NCI-H2196 treated with DMSO at 0.1 percent for 48 hours (cell line): ENCODE measurements at regions not wholly inside any gene's neighbourhood (a gene's known extent, or its start where the extent isn't known, plus 50 kb on each side); places are given as distances from the start of the nearest gene placed in this dataset.
"Not testable (repeated sequence)": the region's sequence is repeated elsewhere in the genome, so short reads cannot be mapped to it uniquely, and the experiment has no call there.

Source experiments
- DNase-seq: peaks from one replicate; lab custom pipeline; 2025; ENCODE audit not compliant: unreplicated experiment; lab: John Stamatoyannopoulos, UW

GRCh38 chr7:138214926-138215325 is 138.7 kb downstream of the AKR1D1 start:
- DNase-seq, result no peak

- not testable (repeated sequence) for DNase-seq
These were observed 144.1 kb downstream of the AKR1D1 start for GRCh38 chr7:138220321-138220720.

- DNase-seq, result not testable (repeated sequence)
These were observed 145.1 kb downstream of the AKR1D1 start for GRCh38 chr7:138221388-138221787.

GRCh38 chr7:138223402-138223879 is 147.2 kb downstream of the AKR1D1 start:
- no peak for DNase-seq

GRCh38 chr7:138226001-138226476 is 149.8 kb downstream of the AKR1D1 start:
- no peak for DNase-seq

GRCh38 chr7:138226745-138227279 is 150.6 kb downstream of the AKR1D1 start:
- no peak for DNase-seq

GRCh38 chr7:138228119-138228518 is 151.9 kb downstream of the AKR1D1 start:
- DNase-seq, result no peak

- DNase-seq, result no peak
These were observed 152.5 kb downstream of the AKR1D1 start for GRCh38 chr7:138228769-138229168.

GRCh38 chr7:138233189-138233588 is 156.9 kb downstream of the AKR1D1 start:
- DNase-seq, result no peak

- DNase-seq, result no peak
These were observed 158.9 kb downstream of the AKR1D1 start for GRCh38 chr7:138235207-138235606.

- DNase-seq, result no peak
These were observed 161.7 kb downstream of the AKR1D1 start for GRCh38 chr7:138237995-138238394.

GRCh38 chr7:138238734-138239659 is 162.7 kb downstream of the AKR1D1 start:
- no peak for DNase-seq

- peak; percentile 41 for DNase-seq
These were observed 167.2 kb downstream of the AKR1D1 start for GRCh38 chr7:138243430-138243829.

- DNase-seq, result no peak
These were observed 167.6 kb downstream of the AKR1D1 start for GRCh38 chr7:138243836-138244235.

GRCh38 chr7:138244606-138245005 is 168.3 kb downstream of the AKR1D1 start:
- no peak for DNase-seq

GRCh38 chr7:138245216-138245615 is 169.0 kb downstream of the AKR1D1 start:
- no peak for DNase-seq

- DNase-seq, result no peak
These were observed 169.4 kb downstream of the AKR1D1 start for GRCh38 chr7:138245682-138246081.

GRCh38 chr7:138246428-138246827 is 170.2 kb downstream of the AKR1D1 start:
- no peak for DNase-seq

GRCh38 chr7:138247081-138247480 is 170.8 kb downstream of the AKR1D1 start:
- DNase-seq, result no peak

GRCh38 chr7:138247568-138248333 is 171.5 kb downstream of the AKR1D1 start:
- DNase-seq, result no peak

GRCh38 chr7:138248609-138249008 is 172.3 kb downstream of the AKR1D1 start:
- DNase-seq, result no peak
